ENCODE measurements at regions not wholly inside any gene's neighbourhood (a gene's known extent, or its start where the extent isn't known, plus 50 kb on each side); places are given as distances from the start of the nearest gene placed in this dataset.
"Not testable (repeated sequence)": the region's sequence is repeated elsewhere in the genome, so short reads cannot be mapped to it uniquely, and the experiment has no call there.

- peak; percentile 28 for DNase-seq
Measured at GRCh38 chr11:121358760-121359159, 66.2 kb downstream of the SC5D start.

DNA sequence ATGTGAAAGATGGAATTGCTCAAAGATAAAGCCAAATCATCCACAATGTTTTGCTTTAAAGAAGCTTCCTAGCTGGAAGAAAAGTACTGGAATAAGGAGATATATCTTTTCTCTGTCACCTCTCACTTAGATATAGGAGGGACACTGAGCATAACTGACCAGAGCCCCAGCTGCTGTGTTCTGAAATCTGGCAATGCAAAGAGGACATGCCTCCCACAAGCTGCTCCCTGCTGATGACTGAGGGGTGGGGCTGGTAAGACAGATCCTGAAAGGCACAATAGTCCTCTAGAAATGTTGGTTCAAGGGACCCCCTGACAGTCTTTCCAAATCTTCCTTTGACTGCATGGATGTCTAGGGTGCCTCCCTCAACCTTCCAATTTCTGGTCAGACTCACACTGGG, 67.0 kb downstream of the SC5D start:
- DNase-seq = no peak

GRCh38 chr11:121362955-121363354, 70.4 kb downstream of the SC5D start:
- DNase-seq = not testable (repeated sequence)

GRCh38 chr11:121365304-121365703, 72.7 kb downstream of the SC5D start:
- no peak for DNase-seq

DNA sequence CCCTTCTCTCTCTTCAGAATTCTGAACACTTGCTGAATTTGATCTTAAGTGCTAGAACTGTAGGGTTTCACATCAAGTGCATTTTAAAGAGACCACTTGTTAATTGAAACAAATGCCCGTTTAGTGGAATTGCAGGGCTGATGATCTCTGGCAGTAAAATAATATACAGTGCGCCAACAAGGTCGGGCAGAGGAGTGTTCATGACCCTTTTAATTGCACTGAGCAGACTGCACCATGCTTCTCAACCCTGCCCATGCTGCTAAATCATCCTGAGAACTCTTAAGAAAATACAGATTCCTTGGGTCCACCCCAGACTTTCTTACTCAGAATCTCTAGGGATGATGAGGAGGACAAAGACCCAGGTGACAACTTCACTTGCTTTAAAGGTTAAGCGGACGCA, 73.5 kb downstream of the SC5D start:
- no peak for DNase-seq

- no peak for DNase-seq
Measured at GRCh38 chr11:121367001-121367843, 74.7 kb downstream of the SC5D start.

GRCh38 chr11:121367844-121368225, 75.3 kb downstream of the SC5D start:
- no peak for DNase-seq

- no peak for DNase-seq
Measured at GRCh38 chr11:121368364-121369240, 76.0 kb downstream of the SC5D start.

- DNase-seq = no peak
Measured at GRCh38 chr11:121369366-121369765, 76.8 kb downstream of the SC5D start.

DNA sequence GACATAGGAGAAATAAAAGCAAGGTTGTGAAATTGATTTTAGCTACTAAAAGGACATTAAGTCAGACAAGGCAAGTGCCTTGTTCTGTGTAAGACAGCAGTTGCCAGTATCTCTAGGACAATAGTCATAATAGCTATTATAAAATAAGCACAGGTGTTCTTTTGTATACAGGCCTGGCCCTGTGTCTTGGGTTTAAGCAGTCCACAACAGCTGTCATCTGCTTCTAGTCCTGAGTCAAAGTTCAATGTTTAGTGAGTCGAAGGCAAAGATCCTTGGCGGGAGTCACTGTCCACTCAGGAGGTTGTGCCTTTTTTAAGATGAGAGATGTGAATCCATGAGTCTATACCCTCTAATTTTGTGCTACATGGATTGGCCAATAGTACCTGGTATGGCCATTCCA, 79.5 kb downstream of the SC5D start:
- no peak for DNase-seq

DNA sequence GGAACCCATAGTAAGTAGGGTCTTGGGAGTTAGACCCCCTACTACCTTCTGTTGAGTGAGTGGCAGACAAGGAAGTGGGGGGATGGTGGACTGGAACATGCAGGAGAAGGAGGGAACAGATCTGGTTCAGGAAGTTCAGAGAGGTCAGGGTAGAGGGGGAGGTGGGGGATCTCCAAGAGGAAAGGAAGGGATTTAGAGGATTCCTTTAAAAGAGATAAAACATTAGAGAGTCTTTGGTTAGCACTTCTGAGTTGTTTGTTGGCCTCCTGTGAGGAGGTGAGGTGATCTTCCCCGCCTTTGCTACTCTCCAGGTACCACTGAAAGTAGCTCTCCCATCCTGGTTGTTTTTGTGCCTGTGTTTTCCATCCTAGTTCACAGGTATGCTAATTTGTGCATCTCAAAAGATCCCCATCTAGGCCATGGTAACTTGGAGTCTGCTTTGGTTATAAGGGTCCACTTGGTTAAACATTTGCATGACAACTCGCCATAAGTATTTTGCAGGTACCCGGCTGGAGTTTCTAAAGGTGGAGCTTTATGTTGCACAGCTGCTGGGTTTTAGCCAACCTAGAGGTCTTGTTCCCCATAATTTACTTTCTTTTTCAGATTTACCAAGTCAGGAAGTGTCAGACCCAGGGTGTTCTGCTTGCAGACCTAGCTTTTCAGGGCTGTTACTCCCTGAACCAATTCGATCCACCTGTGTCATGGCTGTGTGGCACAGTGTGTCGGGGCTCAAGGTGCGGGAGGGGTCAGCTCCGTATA, 79.3 kb upstream of the SORL1 start:
- DNase-seq = no peak

GRCh38 chr11:121374286-121374985, 77.7 kb upstream of the SORL1 start:
- no peak for DNase-seq

GRCh38 chr11:121376130-121376529, 76.0 kb upstream of the SORL1 start:
- no peak for DNase-seq

DNA sequence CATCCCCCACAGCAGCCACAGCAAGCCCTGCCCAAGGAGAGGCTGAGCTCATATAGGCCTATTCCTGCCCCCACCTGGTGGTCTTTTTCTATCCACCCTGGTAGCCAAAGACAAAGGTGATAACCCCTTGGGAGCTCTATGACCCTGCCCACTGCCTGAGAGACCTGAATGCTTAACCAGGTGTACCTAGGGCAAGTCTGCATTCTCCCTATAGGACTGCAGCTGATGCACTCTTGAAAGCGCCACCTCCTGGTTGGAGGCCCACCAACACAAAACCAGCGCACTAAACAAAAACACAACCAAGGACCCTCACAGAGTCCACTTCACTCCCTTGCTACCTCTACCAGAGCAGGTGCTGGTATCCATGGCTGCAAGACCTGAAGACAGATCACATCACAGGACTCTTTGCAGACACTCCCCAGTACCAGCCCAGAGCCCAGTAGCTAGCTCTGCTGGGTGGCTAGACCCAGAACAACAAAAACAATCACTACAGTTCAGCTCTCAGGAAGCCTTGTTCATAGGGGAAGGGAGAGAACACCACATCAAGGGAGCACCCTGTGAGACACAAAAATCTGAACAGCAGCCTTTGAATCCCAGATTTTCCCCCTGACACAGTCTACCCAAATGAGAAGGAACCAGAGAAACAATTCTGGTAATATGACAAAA, 72.8 kb upstream of the SORL1 start:
- not testable (repeated sequence) for DNase-seq

DNA sequence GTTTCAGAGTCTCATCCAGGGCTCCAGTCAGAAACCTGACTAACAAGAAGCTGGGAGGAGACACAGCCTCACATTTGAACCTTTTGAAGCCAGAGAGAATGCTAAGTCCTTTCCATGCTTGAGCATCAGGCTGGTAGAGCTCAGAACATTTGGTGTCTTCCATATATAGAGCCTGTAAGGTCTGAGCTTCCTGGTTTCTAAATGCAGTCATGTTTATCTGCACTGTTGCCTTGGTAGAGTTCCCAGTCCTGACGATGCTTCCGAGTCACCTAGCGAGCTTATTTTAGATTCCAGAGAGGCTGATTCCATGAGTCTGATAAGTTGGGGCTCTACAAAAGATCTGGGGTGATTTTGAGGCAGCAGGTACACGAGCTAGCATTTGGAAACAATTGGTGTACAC, 68.4 kb upstream of the SORL1 start:
- DNase-seq = no peak

DNA sequence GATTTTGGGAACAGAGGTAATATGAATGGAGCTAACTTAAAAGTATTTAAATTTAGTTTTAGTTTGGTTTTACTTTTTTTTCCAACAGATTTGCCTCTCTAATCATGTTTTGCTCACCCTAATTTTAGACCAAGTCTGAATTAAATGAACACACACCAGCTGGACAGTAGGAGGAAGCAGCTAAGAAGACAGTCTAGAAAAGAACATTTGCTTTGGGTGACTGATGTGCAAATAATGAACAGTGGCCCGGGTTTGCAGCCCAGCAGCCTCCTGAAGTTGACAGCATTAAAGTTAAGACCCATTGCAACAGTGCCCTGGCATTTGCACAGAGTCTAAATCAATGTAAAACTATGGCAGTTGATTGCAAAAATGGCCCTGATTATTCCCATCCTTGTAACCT, 66.4 kb upstream of the SORL1 start:
- DNase-seq = no peak
